Fibroblast of lung (primary cell): ENCODE measurements at regions not wholly inside any gene's neighbourhood (a gene's known extent, or its start where the extent isn't known, plus 50 kb on each side); places are given as distances from the start of the nearest gene placed in this dataset.

ENCODE experiments used
- CTCF ChIP-seq, 2 donors: IDR thresholded peaks in 1 of 2; conservative IDR thresholded peaks in 1 of 2; 1 replicate in 1 of 2; 2 replicates in 1 of 2; pipeline ENCODE4 v1.5.1; 2011 to 2012; ENCODE audit warnings: low read length in 2 of 2, control low read depth in 1 of 2, inconsistent platforms in 1 of 2, low read depth in 1 of 2, mild to moderate bottlenecking in 1 of 2
- EZH2 ChIP-seq: IDR thresholded peaks from 2 replicates; pipeline ENCODE4 v1.5.1; 2012; ENCODE audit warnings: low read length, control low read depth, mild to moderate bottlenecking; ENCODE audit errors: missing control alignments

GRCh38 chr3:176214758-176215157 lies 982.5 kb downstream of the TBL1XR1 start:
- TF ChIP-seq CTCF (conservative IDR thresholded peaks at IDR 0.05 in 1 of 2, IDR thresholded peaks at IDR 0.05 in 1 of 2; ENCODE audit: low read depth in 1 of 2, low read length in 2 of 2) (no peak), EZH2 (no peak)
